Type B pancreatic cell (in vitro differentiated cells): ENCODE measurements at regions not wholly inside any gene's neighbourhood (a gene's known extent, or its start where the extent isn't known, plus 50 kb on each side); places are given as distances from the start of the nearest gene placed in this dataset.

Experiments
- DNase-seq: peaks from one replicate; pipeline ENCODE4 v3.0.0; 2021; ENCODE audit warnings: mixed read lengths; ENCODE audit not compliant: unreplicated experiment; ENCODE audit errors: extremely low spot score
- H3K27ac Mint-ChIP-seq: 2 replicates; pipeline ENCODE4 v1.8.0; 2021; ENCODE audit warnings: mild to moderate bottlenecking, mixed read lengths
- H3K27me3 Mint-ChIP-seq: 2 replicates; pipeline ENCODE4 v1.8.0; 2021; ENCODE audit warnings: mixed read lengths
- H3K36me3 Mint-ChIP-seq: 2 replicates; pipeline ENCODE4 v1.8.0; 2021; ENCODE audit warnings: mixed read lengths
- H3K4me1 Mint-ChIP-seq: one replicate; pipeline ENCODE4 v1.8.0; 2021; ENCODE audit warnings: mixed read lengths; ENCODE audit not compliant: unreplicated experiment
- H3K4me3 Mint-ChIP-seq: 2 replicates; pipeline ENCODE4 v1.8.0; 2021; ENCODE audit warnings: mild to moderate bottlenecking, mixed read lengths
- H3K9me3 Mint-ChIP-seq: 2 replicates; pipeline ENCODE4 v1.8.0; 2021; ENCODE audit warnings: mixed read lengths
- CTCF ChIP-seq: fragments of 200-600 bp; sonication (generic); conservative IDR thresholded peaks from 2 replicates; pipeline ENCODE4 v1.5.0; 2021; ENCODE audit warnings: antibody characterized with exemption, mild to moderate bottlenecking

GRCh38 chr19:28022506-28022905 is 1190.4 kb downstream of the UQCRFS1 start:
- peaks cover 23% of the 10 kb centered on the region for H3K27me3 Mint-ChIP-seq
- H3K36me3 Mint-ChIP-seq, result no peaks in the 10 kb centered on the region
- peaks cover 4% of the 10 kb centered on the region for H3K4me1 Mint-ChIP-seq
- no peak overlapping the region for H3K27ac Mint-ChIP-seq
- H3K9me3 Mint-ChIP-seq, result no peaks in the 10 kb centered on the region
- no peak overlapping the region for H3K4me3 Mint-ChIP-seq
- no peak for TF ChIP-seq CTCF
- no peak for DNase-seq

- Mint-ChIP-seq H3K4me3 (no peak overlapping the region), H3K27me3 (peaks cover 26% of the 10 kb centered on the region), H3K36me3 (no peaks in the 10 kb centered on the region), H3K9me3 (no peaks in the 10 kb centered on the region), H3K4me1 (peaks cover 4% of the 10 kb centered on the region), H3K27ac (no peak overlapping the region)
- no peak for DNase-seq
- no peak for TF ChIP-seq CTCF
These were observed 1191.4 kb downstream of the UQCRFS1 start for GRCh38 chr19:28021259-28022185.

GRCh38 chr19:28020619-28021258 is 1192.2 kb downstream of the UQCRFS1 start:
- H3K9me3 Mint-ChIP-seq, result no peaks in the 10 kb centered on the region
- TF ChIP-seq CTCF, result no peak
- no peak for DNase-seq

GRCh38 chr19:28019901-28020300 is 1193.0 kb downstream of the UQCRFS1 start:
- no peak for DNase-seq
- Mint-ChIP-seq H3K9me3 (no peaks in the 10 kb centered on the region), H3K36me3 (no peaks in the 10 kb centered on the region), H3K4me1 (peaks cover 4% of the 10 kb centered on the region), H3K4me3 (no peak overlapping the region), H3K27ac (no peak overlapping the region), H3K27me3 (peaks cover 31% of the 10 kb centered on the region)
- TF ChIP-seq CTCF, result no peak

More at GRCh38 chr19:28020619-28021258, 1192.2 kb downstream of the UQCRFS1 start:
- no peaks in the 10 kb centered on the region for H3K36me3 Mint-ChIP-seq
- no peak overlapping the region for H3K4me3 Mint-ChIP-seq
- H3K4me1 Mint-ChIP-seq, result peaks cover 4% of the 10 kb centered on the region
- peaks cover 28% of the 10 kb centered on the region for H3K27me3 Mint-ChIP-seq
- no peak overlapping the region for H3K27ac Mint-ChIP-seq

GRCh38 chr19:28019371-28019770 is 1193.6 kb downstream of the UQCRFS1 start:
- Mint-ChIP-seq H3K27me3 (peaks cover 31% of the 10 kb centered on the region), H3K4me3 (no peak overlapping the region), H3K36me3 (no peaks in the 10 kb centered on the region), H3K27ac (no peak overlapping the region), H3K9me3 (no peaks in the 10 kb centered on the region), H3K4me1 (peaks cover 4% of the 10 kb centered on the region)
- no peak for TF ChIP-seq CTCF
- no peak for DNase-seq
